ENCODE measurements at regions not wholly inside any gene's neighbourhood (a gene's known extent, or its start where the extent isn't known, plus 50 kb on each side); places are given as distances from the start of the nearest gene placed in this dataset.

GRCh38 chr2:78710632-78711375 lies 314.7 kb upstream of the REG3G start:
- Histone ChIP-seq H3K27me3 (replicated peaks) (no peaks in the 10 kb centered on the region), H3K27ac (no peak overlapping the region), H3K4me3 (ENCODE audit: low read depth, low read length) (no peak overlapping the region), H3K36me3 (replicated peaks) (no peaks in the 10 kb centered on the region)
- in situ Hi-C loops (cut with HindIII; ENCODE audit: low pct_ligation_motif_present, low sequenced_read_pairs) = no loop called here
- DNase-seq = no peak
- TF ChIP-seq, protein P1, sequence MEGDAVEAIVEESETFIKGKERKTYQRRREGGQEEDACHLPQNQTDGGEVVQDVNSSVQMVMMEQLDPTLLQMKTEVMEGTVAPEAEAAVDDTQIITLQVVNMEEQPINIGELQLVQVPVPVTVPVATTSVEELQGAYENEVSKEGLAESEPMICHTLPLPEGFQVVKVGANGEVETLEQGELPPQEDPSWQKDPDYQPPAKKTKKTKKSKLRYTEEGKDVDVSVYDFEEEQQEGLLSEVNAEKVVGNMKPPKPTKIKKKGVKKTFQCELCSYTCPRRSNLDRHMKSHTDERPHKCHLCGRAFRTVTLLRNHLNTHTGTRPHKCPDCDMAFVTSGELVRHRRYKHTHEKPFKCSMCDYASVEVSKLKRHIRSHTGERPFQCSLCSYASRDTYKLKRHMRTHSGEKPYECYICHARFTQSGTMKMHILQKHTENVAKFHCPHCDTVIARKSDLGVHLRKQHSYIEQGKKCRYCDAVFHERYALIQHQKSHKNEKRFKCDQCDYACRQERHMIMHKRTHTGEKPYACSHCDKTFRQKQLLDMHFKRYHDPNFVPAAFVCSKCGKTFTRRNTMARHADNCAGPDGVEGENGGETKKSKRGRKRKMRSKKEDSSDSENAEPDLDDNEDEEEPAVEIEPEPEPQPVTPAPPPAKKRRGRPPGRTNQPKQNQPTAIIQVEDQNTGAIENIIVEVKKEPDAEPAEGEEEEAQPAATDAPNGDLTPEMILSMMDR (IDR thresholded peaks at IDR 0.05; ENCODE audit: low read depth, low read length, missing control alignments) = no peak

GRCh38 chr2:78715293-78715692 lies 310.2 kb upstream of the REG3G start:
- Histone ChIP-seq H3K4me3 (ENCODE audit: low read depth, low read length) (no peak overlapping the region), H3K27me3 (replicated peaks) (no peaks in the 10 kb centered on the region), H3K27ac (no peak overlapping the region), H3K36me3 (replicated peaks) (no peaks in the 10 kb centered on the region)
- in situ Hi-C loops (cut with HindIII; ENCODE audit: low pct_ligation_motif_present, low sequenced_read_pairs) = no loop called here
- TF ChIP-seq, protein P1 (IDR thresholded peaks at IDR 0.05; ENCODE audit: low read depth, low read length, missing control alignments) = no peak
- no peak for DNase-seq

GRCh38 chr2:78718024-78718423 lies 307.5 kb upstream of the REG3G start:
- Histone ChIP-seq H3K27me3 (replicated peaks) (no peaks in the 10 kb centered on the region), H3K27ac (no peak overlapping the region), H3K4me3 (ENCODE audit: low read depth, low read length) (no peak overlapping the region), H3K36me3 (replicated peaks) (no peaks in the 10 kb centered on the region)
- in situ Hi-C loops (cut with HindIII; ENCODE audit: low pct_ligation_motif_present, low sequenced_read_pairs) = no loop called here
- TF ChIP-seq, protein P1 (IDR thresholded peaks at IDR 0.05; ENCODE audit: low read depth, low read length, missing control alignments) = no peak
- no peak for DNase-seq

DNA sequence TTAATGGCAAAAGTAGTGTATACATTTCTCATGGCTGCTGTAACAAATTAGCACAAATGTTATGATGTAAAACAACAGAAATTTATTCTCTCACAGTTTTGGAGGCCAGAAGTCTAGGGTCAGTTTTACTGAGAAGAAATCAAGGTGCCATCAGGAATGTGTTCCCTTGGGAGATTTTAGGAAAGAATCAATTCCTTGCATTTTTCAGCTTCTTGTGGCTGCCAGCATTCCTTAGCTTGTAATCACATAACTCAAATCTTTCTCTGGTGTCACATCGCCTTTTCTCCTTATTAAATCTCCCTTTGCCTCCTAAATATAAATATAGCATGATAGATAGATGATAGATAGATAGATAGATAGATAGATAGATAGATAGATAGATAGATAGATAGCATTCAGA lies 307.0 kb upstream of the REG3G start:
- TF ChIP-seq, protein P1 (IDR thresholded peaks at IDR 0.05; ENCODE audit: low read depth, low read length, missing control alignments) = no peak
- Histone ChIP-seq H3K27me3 (replicated peaks) (no peaks in the 10 kb centered on the region), H3K4me3 (ENCODE audit: low read depth, low read length) (no peak overlapping the region), H3K27ac (no peak overlapping the region), H3K36me3 (replicated peaks) (no peaks in the 10 kb centered on the region)
- DNase-seq = no peak
- in situ Hi-C loops (cut with HindIII; ENCODE audit: low pct_ligation_motif_present, low sequenced_read_pairs) = no loop called here

GRCh38 chr2:78721355-78722033 lies 304.0 kb upstream of the REG3G start:
- in situ Hi-C loops (cut with HindIII; ENCODE audit: low pct_ligation_motif_present, low sequenced_read_pairs) = no loop called here
- Histone ChIP-seq H3K4me3 (ENCODE audit: low read depth, low read length) (no peak overlapping the region), H3K36me3 (replicated peaks) (no peaks in the 10 kb centered on the region), H3K27ac (no peak overlapping the region), H3K27me3 (replicated peaks) (no peaks in the 10 kb centered on the region)
- no peak for DNase-seq
- TF ChIP-seq, protein P1 (IDR thresholded peaks at IDR 0.05; ENCODE audit: low read depth, low read length, missing control alignments) = no peak

Data from brain microvascular endothelial cell (primary cell).